Testis (tissue), 2 donors: ENCODE measurements at regions not wholly inside any gene's neighbourhood (a gene's known extent, or its start where the extent isn't known, plus 50 kb on each side); places are given as distances from the start of the nearest gene placed in this dataset.

Experiments
- POLR2A ChIP-seq: fragments of 450-650 bp; IDR thresholded peaks from one replicate; pipeline ENCODE4 v1.6.1; 2017; ENCODE audit warnings: antibody characterized with exemption, mild to moderate bottlenecking, moderate library complexity
- TF ChIP-seq, protein P1 (sequence below), 3 experiments: fragments of 450-650 bp in 2 of 3; fragments of 200-600 bp in 1 of 3; sonication (generic) in 1 of 3; IDR thresholded peaks; one replicate each; pipeline ENCODE4 v1.5.1; 2016 to 2019; ENCODE audit warnings: antibody characterized with exemption in 3 of 3, mild to moderate bottlenecking in 2 of 3, moderate library complexity in 1 of 3

DNA sequence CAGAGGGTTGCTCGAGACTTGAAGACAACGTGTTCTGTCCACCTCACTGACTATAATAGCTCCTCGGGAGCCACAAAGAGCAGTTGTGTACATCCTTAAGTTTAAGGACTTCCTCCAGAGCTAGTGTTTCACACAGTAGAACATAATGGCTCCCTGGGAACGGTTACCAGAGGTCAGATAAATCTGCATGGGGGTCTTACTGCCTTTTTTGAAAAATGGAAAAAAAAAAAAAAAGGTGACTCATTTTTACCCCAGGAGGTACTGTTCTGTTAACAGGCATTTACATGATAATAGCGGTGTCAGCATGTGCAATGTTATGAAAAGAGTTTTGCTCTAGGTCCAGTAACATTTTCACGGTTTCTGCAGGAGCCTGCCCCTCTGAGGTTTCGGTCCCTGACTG, 498.9 kb upstream of the WWC1 start:
- TF ChIP-seq, protein P1, sequence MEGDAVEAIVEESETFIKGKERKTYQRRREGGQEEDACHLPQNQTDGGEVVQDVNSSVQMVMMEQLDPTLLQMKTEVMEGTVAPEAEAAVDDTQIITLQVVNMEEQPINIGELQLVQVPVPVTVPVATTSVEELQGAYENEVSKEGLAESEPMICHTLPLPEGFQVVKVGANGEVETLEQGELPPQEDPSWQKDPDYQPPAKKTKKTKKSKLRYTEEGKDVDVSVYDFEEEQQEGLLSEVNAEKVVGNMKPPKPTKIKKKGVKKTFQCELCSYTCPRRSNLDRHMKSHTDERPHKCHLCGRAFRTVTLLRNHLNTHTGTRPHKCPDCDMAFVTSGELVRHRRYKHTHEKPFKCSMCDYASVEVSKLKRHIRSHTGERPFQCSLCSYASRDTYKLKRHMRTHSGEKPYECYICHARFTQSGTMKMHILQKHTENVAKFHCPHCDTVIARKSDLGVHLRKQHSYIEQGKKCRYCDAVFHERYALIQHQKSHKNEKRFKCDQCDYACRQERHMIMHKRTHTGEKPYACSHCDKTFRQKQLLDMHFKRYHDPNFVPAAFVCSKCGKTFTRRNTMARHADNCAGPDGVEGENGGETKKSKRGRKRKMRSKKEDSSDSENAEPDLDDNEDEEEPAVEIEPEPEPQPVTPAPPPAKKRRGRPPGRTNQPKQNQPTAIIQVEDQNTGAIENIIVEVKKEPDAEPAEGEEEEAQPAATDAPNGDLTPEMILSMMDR (IDR thresholded peaks at IDR 0.05): no peak
- TF ChIP-seq POLR2A: no peak
